GM23338 (cell line): ENCODE measurements at regions not wholly inside any gene's neighbourhood (a gene's known extent, or its start where the extent isn't known, plus 50 kb on each side); places are given as distances from the start of the nearest gene placed in this dataset.

ENCODE experiments used
- ATAC-seq: fragments of 200-7000 bp; cut with Tn5 transposase; 3 replicates; pipeline ENCODE4 v1.9.1; 2020
- DNase-seq: peaks from one replicate; pipeline ENCODE4 v3.0.0-alpha.2; 2015; ENCODE audit warnings: low spot score
- H2AFZ ChIP-seq: fragments of 200-600 bp; sonication (generic); 2 replicates; pipeline ENCODE4 v1.8.0; 2016; ENCODE audit warnings: antibody characterized with exemption, mild to moderate bottlenecking, moderate library complexity
- H3F3A ChIP-seq: fragments of 200-600 bp; sonication (generic); replicated peaks from 2 replicates; pipeline ENCODE4 v1.8.0; 2017; ENCODE audit warnings: antibody characterized with exemption, mixed run types, low read depth
- H3K27ac ChIP-seq: fragments of 200-600 bp; sonication (generic); 2 replicates; pipeline ENCODE4 v1.6.1; 2016; ENCODE audit warnings: low read depth
- H3K27me3 ChIP-seq: fragments of 200-600 bp; sonication (generic); 2 replicates; pipeline ENCODE4 v1.8.0; 2016; ENCODE audit warnings: mild to moderate bottlenecking, mixed run types, moderate library complexity; ENCODE audit not compliant: insufficient read depth
- H3K36me3 ChIP-seq: fragments of 200-600 bp; sonication (generic); 2 replicates; pipeline ENCODE4 v1.8.0; 2016; ENCODE audit warnings: mild to moderate bottlenecking; ENCODE audit not compliant: insufficient read depth
- H3K4me1 ChIP-seq: fragments of 200-600 bp; sonication (generic); 2 replicates; pipeline ENCODE4 v1.8.0; 2016; ENCODE audit warnings: mild to moderate bottlenecking, moderate library complexity; ENCODE audit not compliant: insufficient read depth
- H3K4me2 ChIP-seq: fragments of 200-600 bp; sonication (generic); 2 replicates; pipeline ENCODE4 v1.7.1; 2017; ENCODE audit warnings: mixed run types
- H3K4me3 ChIP-seq: fragments of 200-600 bp; sonication (generic); 2 replicates; pipeline ENCODE4 v1.6.1; 2016; ENCODE audit warnings: mixed run types
- H3K79me2 ChIP-seq: fragments of 200-600 bp; sonication (generic); replicated peaks from 2 replicates; pipeline ENCODE4 v1.8.0; 2017; ENCODE audit warnings: mild to moderate bottlenecking; ENCODE audit not compliant: insufficient read depth
- H3K9me2 ChIP-seq: fragments of 200-600 bp; sonication (generic); 2 replicates; pipeline ENCODE4 v1.8.0; 2017; ENCODE audit not compliant: insufficient read depth
- H4K20me1 ChIP-seq: fragments of 200-600 bp; sonication (generic); replicated peaks from 2 replicates; pipeline ENCODE4 v1.8.0; 2017; ENCODE audit warnings: mild to moderate bottlenecking; ENCODE audit not compliant: insufficient read depth
- H3K27ac Mint-ChIP-seq: 2 replicates; pipeline ENCODE4 v1.8.0; 2020; ENCODE audit warnings: inconsistent platforms, mild to moderate bottlenecking, moderate library complexity, mixed read lengths
- H3K27me3 Mint-ChIP-seq: 3 replicates; pipeline ENCODE4 v1.8.0; 2022; ENCODE audit warnings: low read depth, mild to moderate bottlenecking, moderate library complexity, mixed read lengths, inconsistent platforms; ENCODE audit not compliant: insufficient read depth, poor library complexity
- H3K36me3 Mint-ChIP-seq: 3 replicates; pipeline ENCODE4 v1.8.0; 2021; ENCODE audit warnings: low read depth, mild to moderate bottlenecking, inconsistent platforms, moderate library complexity, mixed read lengths
- H3K4me1 Mint-ChIP-seq: 3 replicates; pipeline ENCODE4 v1.8.0; 2020; ENCODE audit warnings: mild to moderate bottlenecking, inconsistent platforms, mixed read lengths
- H3K4me3 Mint-ChIP-seq: 3 replicates; pipeline ENCODE4 v1.8.0; 2021; ENCODE audit warnings: moderate library complexity, mild to moderate bottlenecking, inconsistent platforms, mixed read lengths
- H3K9me3 Mint-ChIP-seq: 3 replicates; pipeline ENCODE4 v1.8.0; 2020; ENCODE audit warnings: moderate library complexity, mild to moderate bottlenecking, inconsistent platforms, mixed read lengths
- CTCF ChIP-seq, 2 experiments: fragments of 200-600 bp in 1 of 2; sonication (generic) in 1 of 2; conservative IDR thresholded peaks; 2 replicates each; pipeline versions ENCODE4 v1.5.1 to v1.6.1; 2016 to 2017; ENCODE audit warnings: antibody characterized with exemption in 2 of 2, low read depth in 2 of 2, mild to moderate bottlenecking in 2 of 2, moderate library complexity in 1 of 2
- ZNF331 ChIP-seq: fragments of 250-450 bp; sonication (Bioruptor Pico); IDR thresholded peaks from 2 replicates; pipeline ENCODE4 v1.5.0; 2020; ENCODE audit warnings: low read depth, mild to moderate bottlenecking, moderate library complexity
- ZNF462 ChIP-seq: fragments of 250-450 bp; sonication (Bioruptor Pico); IDR thresholded peaks from 2 replicates; pipeline ENCODE4 v1.5.0; 2020; ENCODE audit warnings: mild to moderate bottlenecking, moderate library complexity
- TF ChIP-seq, protein P1 (sequence below): IDR thresholded peaks from one replicate; pipeline ENCODE4 v1.6.1; 2018; ENCODE audit warnings: antibody characterized with exemption; ENCODE audit not compliant: unreplicated experiment

- no peak overlapping the region for H2AFZ ChIP-seq
- no peak overlapping the region for H3K4me3 Mint-ChIP-seq
- no peak overlapping the region for H3K4me2 ChIP-seq
- H3K27ac ChIP-seq, result no peak overlapping the region
- H3K9me3 Mint-ChIP-seq, result no peaks in the 10 kb centered on the region
- H3K27ac Mint-ChIP-seq, result no peak overlapping the region
- no peaks in the 10 kb centered on the region for H3K9me2 ChIP-seq
- no peaks in the 10 kb centered on the region for H3K79me2 ChIP-seq
- H3K4me3 ChIP-seq, result no peak overlapping the region
- no peaks in the 10 kb centered on the region for H3K36me3 Mint-ChIP-seq
- ATAC-seq, result peak; percentile 61
- DNase-seq, result no peak
- no peaks in the 10 kb centered on the region for H3F3A ChIP-seq
- H3K27me3 ChIP-seq, result no peaks in the 10 kb centered on the region
- peaks cover 2% of the 10 kb centered on the region; the same call in 2 of the 3 replicates for H3K4me1 Mint-ChIP-seq
- no peaks in the 10 kb centered on the region for H3K4me1 ChIP-seq
- no peaks in the 10 kb centered on the region for H3K36me3 ChIP-seq
- no peaks in the 10 kb centered on the region for H3K27me3 Mint-ChIP-seq
- no peak for TF ChIP-seq CTCF (conservative IDR thresholded peaks at IDR 0.05; ENCODE audit: low read depth in 2 of 2)
- no peak for TF ChIP-seq ZNF331 (CRISPR knock-in tag)
- TF ChIP-seq ZNF462, result no peak
- TF ChIP-seq, protein P1, sequence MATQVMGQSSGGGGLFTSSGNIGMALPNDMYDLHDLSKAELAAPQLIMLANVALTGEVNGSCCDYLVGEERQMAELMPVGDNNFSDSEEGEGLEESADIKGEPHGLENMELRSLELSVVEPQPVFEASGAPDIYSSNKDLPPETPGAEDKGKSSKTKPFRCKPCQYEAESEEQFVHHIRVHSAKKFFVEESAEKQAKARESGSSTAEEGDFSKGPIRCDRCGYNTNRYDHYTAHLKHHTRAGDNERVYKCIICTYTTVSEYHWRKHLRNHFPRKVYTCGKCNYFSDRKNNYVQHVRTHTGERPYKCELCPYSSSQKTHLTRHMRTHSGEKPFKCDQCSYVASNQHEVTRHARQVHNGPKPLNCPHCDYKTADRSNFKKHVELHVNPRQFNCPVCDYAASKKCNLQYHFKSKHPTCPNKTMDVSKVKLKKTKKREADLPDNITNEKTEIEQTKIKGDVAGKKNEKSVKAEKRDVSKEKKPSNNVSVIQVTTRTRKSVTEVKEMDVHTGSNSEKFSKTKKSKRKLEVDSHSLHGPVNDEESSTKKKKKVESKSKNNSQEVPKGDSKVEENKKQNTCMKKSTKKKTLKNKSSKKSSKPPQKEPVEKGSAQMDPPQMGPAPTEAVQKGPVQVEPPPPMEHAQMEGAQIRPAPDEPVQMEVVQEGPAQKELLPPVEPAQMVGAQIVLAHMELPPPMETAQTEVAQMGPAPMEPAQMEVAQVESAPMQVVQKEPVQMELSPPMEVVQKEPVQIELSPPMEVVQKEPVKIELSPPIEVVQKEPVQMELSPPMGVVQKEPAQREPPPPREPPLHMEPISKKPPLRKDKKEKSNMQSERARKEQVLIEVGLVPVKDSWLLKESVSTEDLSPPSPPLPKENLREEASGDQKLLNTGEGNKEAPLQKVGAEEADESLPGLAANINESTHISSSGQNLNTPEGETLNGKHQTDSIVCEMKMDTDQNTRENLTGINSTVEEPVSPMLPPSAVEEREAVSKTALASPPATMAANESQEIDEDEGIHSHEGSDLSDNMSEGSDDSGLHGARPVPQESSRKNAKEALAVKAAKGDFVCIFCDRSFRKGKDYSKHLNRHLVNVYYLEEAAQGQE, result no peak
- H4K20me1 ChIP-seq, result no peaks in the 10 kb centered on the region
Observed at GRCh38 chr18:55880617-55881016, 292.6 kb upstream of the TCF4 start.
